ENCODE measurements at regions not wholly inside any gene's neighbourhood (a gene's known extent, or its start where the extent isn't known, plus 50 kb on each side); places are given as distances from the start of the nearest gene placed in this dataset.

DNA sequence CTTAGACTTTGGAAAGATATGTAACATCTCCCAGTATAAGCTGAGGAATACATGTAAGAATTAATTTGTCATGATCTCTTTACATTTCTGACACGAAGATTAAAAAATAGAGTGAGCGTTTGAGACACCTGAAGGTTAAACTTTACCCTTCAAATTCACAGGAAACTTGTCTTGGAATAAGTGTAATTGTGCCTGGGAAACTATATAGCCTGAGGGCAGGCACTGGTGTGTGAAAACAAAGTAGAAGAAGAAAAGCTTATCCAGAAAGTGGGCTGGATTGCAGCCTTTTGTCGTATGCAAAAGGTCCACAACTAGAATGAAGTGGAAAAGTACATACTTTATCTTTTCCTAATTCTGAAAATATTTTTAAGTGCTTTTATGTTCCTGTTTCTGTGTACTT lies 275.7 kb upstream of the TCF21 start:
- Histone ChIP-seq H3K4me1 (ENCODE audit: insufficient read depth, low read length) (no peaks in the 10 kb centered on the region), H2AFZ (ENCODE audit: low read length) (no peak overlapping the region), H3K27me3 (ENCODE audit: control insufficient read depth in 1 of 2, insufficient read depth in 2 of 2, low read length in 2 of 2) (peaks cover 0 to 2% of the 10 kb centered on the region in 2 experiments; a peak in 1 of 5 replicates), H4K20me1 (ENCODE audit: insufficient read depth, low read length) (no peaks in the 10 kb centered on the region), H3K9me3 (ENCODE audit: low read length) (no peaks in the 10 kb centered on the region), H3K4me3 (replicated peaks in 1 of 3; ENCODE audit: insufficient read depth in 1 of 3, low read depth in 2 of 3, low read length in 3 of 3) (no peak overlapping the region), H3K36me3 (replicated peaks in 1 of 2; ENCODE audit: control insufficient read depth in 1 of 2, insufficient read depth in 2 of 2, low read length in 2 of 2) (no peaks in the 10 kb centered on the region), H3K27ac (ENCODE audit: extremely low read length, insufficient read depth, low read length) (no peak overlapping the region), H3K79me2 (ENCODE audit: insufficient read depth, low read length) (no peaks in the 10 kb centered on the region), H3K4me2 (ENCODE audit: low read depth, low read length) (no peak overlapping the region), H3K9ac (ENCODE audit: insufficient read depth, low read depth, low read length) (no peak overlapping the region)
- CTCF ChIA-PET (ENCODE audit: low intra/inter-chr PET ratio, low total read pairs), result no interaction called here
- FAIRE-seq, result no peak
- POLR2A ChIA-PET, result no interaction called here
- in situ Hi-C loops (cut with HindIII; ENCODE audit: extremely low pct_ligation_motif_present, low pct_unique_long_range_greater_than_20kb), result no loop called here
- intact Hi-C loops (cut with micrococcal nuclease; ENCODE audit: unreplicated experiment), result no loop called here
- TF ChIP-seq ZNF598 (CRISPR knock-in tag; IDR thresholded peaks at IDR 0.05; ENCODE audit: borderline replicate concordance) (no peak), ZNF746 (CRISPR knock-in tag; IDR thresholded peaks at IDR 0.05) (no peak), POLR2AphosphoS2 (IDR thresholded peaks at IDR 0.05; ENCODE audit: low read depth, low read length) (no peak), NFIB (CRISPR knock-in tag; IDR thresholded peaks at IDR 0.05; ENCODE audit: borderline replicate concordance) (no peak), ZNF629 (CRISPR knock-in tag; conservative IDR thresholded peaks at IDR 0.05) (no peak), KIAA2018 (CRISPR knock-in tag; IDR thresholded peaks at IDR 0.05; ENCODE audit: borderline replicate concordance) (no peak), NBN (conservative IDR thresholded peaks at IDR 0.05) (no peak), ZBTB34 (CRISPR knock-in tag; IDR thresholded peaks at IDR 0.05) (no peak), USF2 (IDR thresholded peaks at IDR 0.05; ENCODE audit: low read depth, low read length) (no peak), USF2 (CRISPR knock-in tag; IDR thresholded peaks at IDR 0.05; ENCODE audit: borderline replicate concordance) (no peak), DR1 (CRISPR knock-in tag; IDR thresholded peaks at IDR 0.05) (no peak), ZSCAN20 (CRISPR knock-in tag; IDR thresholded peaks at IDR 0.05; ENCODE audit: borderline replicate concordance) (no peak), ZNF138 (CRISPR knock-in tag; IDR thresholded peaks at IDR 0.05; ENCODE audit: low read depth) (no peak)
- DNase-seq (ENCODE audit: low spot score), result no peak
- WGBS (ENCODE audit: low lambda C conversion rate), result under 1% methylated on average over 3 of the region's 3 CpGs
- ATAC-seq, result no peak
- no TSS peak for BruUV-seq (replicated peaks)
